HG02588 (cell line): ENCODE measurements at regions not wholly inside any gene's neighbourhood (a gene's known extent, or its start where the extent isn't known, plus 50 kb on each side); places are given as distances from the start of the nearest gene placed in this dataset.

Source experiments
- ATAC-seq: cut with Tn5 transposase; IDR thresholded peaks from one replicate; pipeline ENCODE4 v1.9.1; 2021; ENCODE audit warnings: mild to moderate bottlenecking, moderate library complexity; ENCODE audit not compliant: unreplicated experiment

DNA sequence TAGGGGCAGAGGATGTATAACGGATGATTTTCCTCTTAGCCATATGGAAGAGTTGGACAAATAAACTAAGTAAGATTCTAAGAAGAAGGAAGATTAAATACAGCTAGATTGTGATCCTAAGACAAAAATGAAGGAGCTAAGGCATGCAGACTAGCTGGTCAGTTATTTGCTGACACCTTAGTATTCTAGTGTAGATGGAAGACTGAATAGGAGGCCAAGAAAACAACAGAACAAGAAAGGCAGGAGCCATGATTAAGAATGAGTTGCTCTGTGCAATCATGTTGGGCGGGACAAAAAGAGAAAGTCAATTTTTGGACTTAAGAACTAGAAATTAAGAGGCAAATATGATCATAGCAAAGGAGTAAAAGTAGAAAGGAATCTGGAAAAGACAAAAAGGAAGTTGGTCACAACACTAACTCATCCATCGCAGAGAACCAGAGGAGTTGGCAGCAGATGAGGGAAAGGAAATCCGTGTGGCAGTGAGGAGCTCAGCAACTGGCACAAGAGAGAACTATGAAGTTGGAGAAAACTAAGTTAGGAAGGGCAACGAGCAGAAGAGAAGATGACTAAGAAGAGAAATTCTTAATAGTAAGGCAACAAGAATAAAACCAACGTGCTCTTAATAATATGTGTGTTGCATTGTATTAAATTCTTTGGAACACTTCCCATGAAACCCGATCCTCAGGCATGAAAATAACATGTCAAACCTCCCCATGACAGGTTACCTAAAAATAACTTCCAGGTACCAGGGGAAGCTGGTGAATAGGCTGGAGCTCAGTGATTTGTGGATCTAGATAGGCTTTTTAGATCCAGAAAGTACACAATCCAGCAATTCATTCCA is 234.4 kb downstream of the LTN1 start:
- no peak for ATAC-seq

GRCh38 chr21:28754862-28755261 is 237.8 kb downstream of the LTN1 start:
- ATAC-seq, result no peak

- no peak for ATAC-seq
These were observed 238.5 kb downstream of the LTN1 start for GRCh38 chr21:28754127-28754611.

DNA sequence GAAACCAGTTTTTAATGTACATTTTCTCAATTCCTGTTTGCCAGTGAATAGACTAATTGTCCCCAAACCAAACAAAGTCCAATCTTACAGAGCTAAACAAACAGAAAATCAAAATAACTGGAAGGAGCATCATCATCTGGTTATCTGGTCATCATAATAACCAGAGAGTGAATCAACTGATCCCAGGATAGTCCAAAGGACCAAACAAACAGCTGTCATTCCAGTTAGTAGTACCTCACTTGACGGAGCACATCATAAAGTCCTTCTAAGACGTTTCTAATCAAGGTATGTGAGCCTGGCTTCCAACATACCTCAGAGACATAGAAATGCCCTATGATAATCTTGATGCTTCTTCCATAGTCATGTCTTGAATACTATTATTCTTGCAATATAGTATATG is 240.5 kb downstream of the LTN1 start:
- no peak for ATAC-seq

DNA sequence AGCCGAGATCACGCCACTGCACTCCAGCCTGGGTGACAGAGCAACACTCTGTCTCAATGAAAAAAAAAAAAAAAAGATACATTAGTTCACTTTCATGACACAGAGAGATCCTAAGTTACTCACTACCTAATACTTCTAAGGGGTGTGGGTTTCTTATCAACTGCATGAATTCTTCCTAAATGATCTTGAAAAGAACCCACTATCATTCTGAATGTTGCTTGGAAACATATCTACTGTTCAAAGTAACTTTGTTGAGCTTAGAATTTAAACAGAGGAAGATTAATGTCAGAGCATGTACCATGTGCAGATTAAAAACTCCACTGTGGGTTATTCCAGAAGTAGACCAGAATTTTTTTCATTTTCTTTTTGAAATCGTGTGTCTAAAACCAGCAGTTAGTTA is 241.5 kb downstream of the LTN1 start:
- no peak for ATAC-seq

DNA sequence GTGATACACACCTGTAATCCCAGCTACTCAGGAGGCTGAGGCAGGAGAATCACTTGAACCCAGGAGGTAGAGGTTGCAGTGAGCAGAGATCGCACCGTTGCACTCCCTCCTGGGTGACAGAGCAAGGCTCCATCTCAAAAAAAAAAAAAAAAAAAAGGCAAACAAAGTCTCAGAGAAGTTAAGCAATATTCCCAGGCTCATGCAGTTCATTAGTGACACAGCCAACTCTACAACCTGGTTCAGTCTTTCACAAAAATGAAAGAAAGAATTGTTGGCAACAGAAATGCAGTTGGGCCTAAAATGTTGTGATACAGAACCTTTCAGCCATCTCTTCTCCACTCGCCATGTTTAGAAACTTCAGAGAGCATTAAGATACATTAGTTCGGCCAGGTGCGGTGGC is 242.1 kb downstream of the LTN1 start:
- ATAC-seq, result no peak

GRCh38 chr21:28749536-28749935 is 243.1 kb downstream of the LTN1 start:
- ATAC-seq, result no peak

- ATAC-seq, result no peak
These were observed 245.2 kb downstream of the LTN1 start for GRCh38 chr21:28747464-28747863.

DNA sequence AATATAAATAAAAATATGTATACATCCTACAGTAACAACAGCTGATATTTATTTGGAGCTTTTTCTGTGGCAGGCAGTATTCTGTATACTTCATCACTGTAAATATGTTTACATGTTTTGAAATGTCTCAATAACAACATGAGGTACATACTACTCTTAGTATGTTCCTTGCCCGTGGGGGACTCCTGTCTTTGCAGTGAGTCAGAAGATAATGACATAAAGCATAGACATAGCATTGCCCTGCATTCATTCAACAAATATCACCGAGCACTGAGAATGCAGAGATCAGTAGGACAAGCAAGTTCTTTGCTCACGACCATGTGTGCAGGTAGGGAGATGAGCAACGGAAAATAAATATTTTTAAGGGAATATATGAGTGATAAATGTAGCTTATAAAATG is 246.5 kb downstream of the LTN1 start:
- no peak for ATAC-seq

GRCh38 chr21:28745131-28746016 is 247.3 kb downstream of the LTN1 start:
- ATAC-seq, result peak; percentile 77

DNA sequence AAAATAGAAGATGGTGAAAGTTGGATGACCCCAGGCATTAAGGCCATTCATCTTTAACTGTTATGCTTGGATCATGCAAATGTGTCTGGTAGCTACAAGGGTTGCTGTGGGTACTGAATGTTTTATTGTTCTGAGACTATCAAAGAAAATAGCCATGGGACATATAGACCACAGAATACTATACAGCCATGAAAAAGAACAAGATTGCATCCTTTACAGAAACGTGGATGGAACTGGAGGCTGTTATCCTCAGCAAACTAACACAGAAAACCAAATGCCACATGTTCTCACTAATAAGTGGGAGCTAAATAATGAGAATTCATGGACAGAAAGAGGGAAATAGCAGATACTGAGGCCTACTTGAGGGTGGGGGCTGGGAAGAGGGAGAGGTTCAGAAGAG is 249.0 kb downstream of the LTN1 start:
- no peak for ATAC-seq

- no peak for ATAC-seq
These were observed 250.2 kb downstream of the LTN1 start for GRCh38 chr21:28742527-28742926.

DNA sequence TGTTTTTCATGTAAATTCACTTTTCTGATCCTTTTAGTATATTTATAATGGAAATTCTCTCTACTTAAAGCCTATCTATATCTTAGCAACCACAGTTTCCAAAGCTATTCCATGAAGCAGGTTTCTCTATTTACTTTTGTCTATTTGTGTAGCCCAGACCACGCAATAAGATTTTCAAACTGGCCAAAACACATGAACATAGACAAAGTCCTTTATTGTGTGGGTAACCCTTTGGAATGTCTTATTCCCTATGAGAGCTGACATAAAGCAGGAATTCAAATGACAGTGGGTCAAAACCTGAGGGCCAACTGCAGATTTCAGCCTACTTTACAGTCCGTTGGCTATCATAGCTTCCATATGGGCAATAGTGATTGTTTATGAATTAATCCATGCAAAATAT is 252.6 kb downstream of the LTN1 start:
- no peak for ATAC-seq

DNA sequence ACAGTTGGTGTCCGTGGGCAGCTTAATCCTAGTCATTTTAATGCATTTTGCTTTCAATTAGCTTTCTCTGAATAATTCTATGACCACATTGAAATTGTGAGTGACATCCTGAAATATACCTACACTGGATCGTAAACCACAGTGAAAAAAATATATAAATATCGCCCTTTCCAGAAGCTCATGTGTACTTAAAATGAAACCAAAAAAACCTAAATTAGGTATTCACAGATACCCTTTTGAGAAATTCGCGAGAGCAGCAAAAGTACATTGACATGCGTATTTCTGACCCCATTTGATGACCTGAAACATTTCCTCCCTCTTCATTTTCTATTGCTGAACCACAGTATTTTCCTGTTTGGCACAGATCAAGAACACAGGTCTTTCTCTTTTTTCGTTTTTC is 253.8 kb downstream of the LTN1 start:
- peak; percentile 53 for ATAC-seq

GRCh38 chr21:28738420-28738704 is 254.3 kb downstream of the LTN1 start:
- no peak for ATAC-seq

DNA sequence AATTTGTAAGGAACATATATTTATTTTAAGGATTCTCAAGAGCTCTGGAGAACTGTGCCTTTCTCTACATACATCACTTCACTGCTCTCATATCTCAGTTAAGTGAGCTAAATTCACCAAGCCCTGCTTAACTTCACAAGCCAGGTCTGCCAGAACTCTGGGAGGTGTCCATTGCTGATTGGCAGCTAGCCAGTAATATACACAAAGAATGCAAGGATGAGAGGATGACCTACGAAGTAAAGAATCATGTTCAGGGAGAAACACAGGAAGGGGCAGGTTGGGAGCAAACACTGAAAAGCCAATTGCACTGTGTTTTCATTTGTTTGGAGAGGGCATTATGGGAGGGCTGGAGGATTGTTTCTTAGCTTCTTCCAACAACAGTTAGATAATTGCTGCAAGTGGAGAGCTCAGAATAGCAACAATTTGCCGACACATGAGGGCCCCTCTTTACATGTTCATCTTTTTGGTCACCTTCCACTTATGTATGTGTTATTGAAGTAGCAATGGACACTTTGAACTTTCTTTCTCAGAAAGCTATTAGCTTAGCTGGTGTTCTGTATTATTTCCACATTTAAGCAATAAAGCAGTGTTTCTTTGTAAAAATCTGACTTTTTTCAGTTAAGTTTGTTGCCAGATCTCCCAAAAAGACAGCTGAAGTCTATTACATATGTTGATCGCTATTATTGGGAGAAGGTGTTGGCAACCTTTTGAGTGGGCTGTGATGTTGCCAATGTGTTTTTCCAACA is 254.8 kb downstream of the LTN1 start:
- ATAC-seq, result no peak

DNA sequence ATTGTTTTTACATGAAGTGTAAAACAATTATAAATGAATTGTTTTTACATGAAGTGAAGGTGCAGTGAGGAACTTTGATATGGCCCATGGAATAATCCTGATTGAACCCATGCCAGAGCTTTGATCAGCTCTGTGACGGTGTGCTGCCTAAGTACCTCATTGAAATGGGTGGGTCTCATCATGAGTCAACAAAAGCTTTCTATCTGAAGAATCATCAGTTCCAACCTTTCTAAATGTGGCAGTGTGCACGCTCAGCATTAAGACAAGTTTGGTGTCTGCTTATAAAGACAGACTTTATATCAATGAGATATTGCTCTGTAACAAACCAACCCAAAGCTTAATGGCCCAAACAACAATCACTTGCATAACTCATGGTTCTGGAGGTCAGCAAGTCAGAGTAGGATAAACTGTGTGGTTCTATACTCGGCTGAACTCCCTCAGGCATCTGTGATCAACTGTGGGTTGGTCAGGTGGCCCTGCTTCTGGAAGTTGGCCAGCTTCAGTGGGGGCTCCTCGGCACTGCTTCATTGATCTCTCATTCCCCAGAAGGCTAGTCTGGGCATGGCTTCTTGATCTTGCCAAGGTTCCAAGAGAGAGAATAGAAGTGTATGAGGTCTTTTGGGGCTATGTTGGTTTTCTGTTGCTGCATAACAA is 258.0 kb downstream of the LTN1 start:
- no peak for ATAC-seq

DNA sequence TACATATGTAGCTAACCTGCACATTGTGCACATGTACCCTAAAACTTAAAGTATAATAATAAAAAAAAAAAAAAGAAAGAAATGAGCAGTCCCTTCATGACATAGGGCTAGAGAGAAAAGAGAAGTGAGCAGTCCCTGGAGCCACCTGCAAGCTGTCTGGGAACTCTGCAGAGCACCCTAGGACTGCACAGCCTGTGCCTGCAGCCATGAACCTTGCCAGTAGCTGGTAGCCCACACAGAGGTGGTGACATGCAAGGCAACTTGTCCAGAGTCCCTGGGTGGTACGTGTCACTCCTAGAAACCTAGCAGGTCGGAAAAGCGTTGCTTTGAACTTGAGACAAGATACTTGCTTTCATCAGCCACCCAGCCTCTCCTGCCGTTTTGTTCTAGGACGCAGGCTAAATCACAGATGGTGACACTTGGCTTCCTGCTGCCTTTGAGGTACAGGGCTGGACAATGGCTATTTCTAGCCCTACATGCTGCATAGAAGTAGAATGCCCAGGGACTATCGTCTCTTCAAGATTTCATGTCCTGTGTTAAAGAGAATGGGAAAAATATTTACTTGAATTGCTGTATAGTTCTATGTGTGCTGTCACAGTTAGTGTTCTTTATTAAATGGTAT is 260.9 kb downstream of the LTN1 start:
- ATAC-seq, result no peak

GRCh38 chr21:28729887-28730286 is 262.8 kb downstream of the LTN1 start:
- ATAC-seq, result no peak

- ATAC-seq, result no peak
These were observed 264.9 kb downstream of the LTN1 start for GRCh38 chr21:28727809-28728208.
